ENCODE measurements at regions not wholly inside any gene's neighbourhood (a gene's known extent, or its start where the extent isn't known, plus 50 kb on each side); places are given as distances from the start of the nearest gene placed in this dataset.

DNA sequence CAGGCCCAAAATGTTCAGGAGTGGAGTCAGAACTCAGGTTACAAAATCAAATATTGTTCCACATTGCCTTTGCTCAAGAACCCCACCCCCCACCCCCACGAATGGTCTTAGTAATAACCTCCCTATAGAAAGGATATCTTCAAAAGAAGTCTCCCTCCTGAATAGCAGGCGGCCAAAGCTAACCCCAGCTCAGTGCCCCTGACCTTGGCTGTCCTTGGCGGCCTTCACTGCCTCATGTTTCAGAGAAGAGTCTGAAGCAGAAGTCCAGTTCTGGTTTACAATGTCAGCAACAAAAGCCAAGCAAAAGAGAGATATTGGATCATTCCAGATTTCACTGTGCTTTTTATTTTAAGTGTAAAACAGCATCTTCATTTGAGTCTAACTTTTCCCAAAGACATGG is 476.5 kb upstream of the NRP1 start:
- Histone ChIP-seq H3K9me2 (ENCODE audit: low read depth, low read length) (no peaks in the 10 kb centered on the region), H3K4me2 (ENCODE audit: low read length) (no peak overlapping the region), H2AFZ (ENCODE audit: low read length) (no peak overlapping the region), H4K20me1 (ENCODE audit: insufficient read depth, low read length) (no peaks in the 10 kb centered on the region), H3F3A (ENCODE audit: insufficient read depth, low read length) (no peaks in the 10 kb centered on the region), H3K9ac (ENCODE audit: low read length) (no peak overlapping the region), H3K4me3 (ENCODE audit: low read depth, low read length, poor library complexity, severe bottlenecking) (no peak overlapping the region), H3K9me3 (ENCODE audit: low read length) (no peaks in the 10 kb centered on the region), H3K79me2 (ENCODE audit: insufficient read depth, low read length) (no peaks in the 10 kb centered on the region), H3K27ac (ENCODE audit: low read depth, low read length, poor library complexity, severe bottlenecking) (no peak overlapping the region), H3K36me3 (ENCODE audit: insufficient read depth, low read length) (no peaks in the 10 kb centered on the region), H3K27me3 (ENCODE audit: insufficient read depth, low read length) (no peaks in the 10 kb centered on the region), H3K4me1 (ENCODE audit: insufficient read depth, low read length, severe bottlenecking) (no peaks in the 10 kb centered on the region)
- TF ChIP-seq CTCF (IDR thresholded peaks at IDR 0.05; ENCODE audit: low read length) (no peak), EZH2 (IDR thresholded peaks at IDR 0.05; ENCODE audit: borderline replicate concordance, low read length) (no peak)

DNA sequence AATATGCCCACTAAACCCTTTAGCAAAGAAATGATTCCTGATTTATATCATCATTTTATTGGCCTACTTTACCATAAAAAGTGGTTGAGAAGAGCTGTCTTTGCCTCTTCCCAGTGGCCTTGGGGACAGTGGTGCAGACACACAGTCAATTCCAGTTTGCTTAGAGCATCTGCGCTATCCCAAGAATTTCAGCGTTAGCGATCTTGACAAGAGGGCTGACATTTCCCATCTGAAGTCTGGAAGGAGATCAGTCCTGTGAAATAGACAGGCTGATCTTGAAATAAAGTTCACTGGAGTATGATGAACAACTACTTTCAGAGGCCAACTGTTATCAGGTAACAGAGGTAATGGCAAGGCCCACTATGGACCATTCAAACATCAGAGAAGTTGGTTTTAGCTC is 475.3 kb upstream of the NRP1 start:
- Histone ChIP-seq H3K4me2 (ENCODE audit: low read length) (no peak overlapping the region), H2AFZ (ENCODE audit: low read length) (no peak overlapping the region), H3K4me3 (ENCODE audit: low read depth, low read length, poor library complexity, severe bottlenecking) (no peak overlapping the region), H3K9me2 (ENCODE audit: low read depth, low read length) (no peaks in the 10 kb centered on the region), H3K9ac (ENCODE audit: low read length) (no peak overlapping the region), H3K79me2 (ENCODE audit: insufficient read depth, low read length) (no peaks in the 10 kb centered on the region), H3K9me3 (ENCODE audit: low read length) (no peaks in the 10 kb centered on the region), H3K4me1 (ENCODE audit: insufficient read depth, low read length, severe bottlenecking) (no peaks in the 10 kb centered on the region), H3K27ac (ENCODE audit: low read depth, low read length, poor library complexity, severe bottlenecking) (no peak overlapping the region), H3K36me3 (ENCODE audit: insufficient read depth, low read length) (no peaks in the 10 kb centered on the region), H3K27me3 (ENCODE audit: insufficient read depth, low read length) (no peaks in the 10 kb centered on the region), H4K20me1 (ENCODE audit: insufficient read depth, low read length) (no peaks in the 10 kb centered on the region), H3F3A (ENCODE audit: insufficient read depth, low read length) (no peaks in the 10 kb centered on the region)
- TF ChIP-seq CTCF (IDR thresholded peaks at IDR 0.05; ENCODE audit: low read length) (no peak), EZH2 (IDR thresholded peaks at IDR 0.05; ENCODE audit: borderline replicate concordance, low read length) (no peak)

DNA sequence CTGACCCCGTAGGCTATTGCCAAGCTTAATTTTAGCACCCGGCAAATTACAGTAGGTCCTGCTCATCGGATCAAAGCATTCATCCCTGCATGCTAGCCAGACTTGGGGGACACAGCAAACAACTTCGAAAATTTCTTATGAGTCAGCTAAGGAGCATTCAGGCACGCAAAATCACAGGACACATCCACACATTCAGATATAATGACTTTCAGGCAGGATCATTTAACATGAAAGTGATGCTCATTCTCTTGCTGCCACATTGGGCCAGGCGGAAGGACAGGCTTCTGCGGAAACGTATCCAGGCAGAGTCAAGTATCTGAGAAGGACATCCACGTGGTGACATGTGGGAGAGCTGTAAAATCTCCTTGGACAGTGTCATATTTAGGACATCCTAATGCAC is 474.0 kb upstream of the NRP1 start:
- Histone ChIP-seq H3K27me3 (ENCODE audit: insufficient read depth, low read length) (no peaks in the 10 kb centered on the region), H3K4me2 (ENCODE audit: low read length) (no peak overlapping the region), H3K79me2 (ENCODE audit: insufficient read depth, low read length) (no peaks in the 10 kb centered on the region), H3K27ac (ENCODE audit: low read depth, low read length, poor library complexity, severe bottlenecking) (no peak overlapping the region), H2AFZ (ENCODE audit: low read length) (no peak overlapping the region), H3K9ac (ENCODE audit: low read length) (no peak overlapping the region), H4K20me1 (ENCODE audit: insufficient read depth, low read length) (no peaks in the 10 kb centered on the region), H3F3A (ENCODE audit: insufficient read depth, low read length) (no peaks in the 10 kb centered on the region), H3K36me3 (ENCODE audit: insufficient read depth, low read length) (no peaks in the 10 kb centered on the region), H3K9me2 (ENCODE audit: low read depth, low read length) (no peaks in the 10 kb centered on the region), H3K9me3 (ENCODE audit: low read length) (no peaks in the 10 kb centered on the region), H3K4me1 (ENCODE audit: insufficient read depth, low read length, severe bottlenecking) (no peaks in the 10 kb centered on the region), H3K4me3 (ENCODE audit: low read depth, low read length, poor library complexity, severe bottlenecking) (no peak overlapping the region)
- TF ChIP-seq CTCF (IDR thresholded peaks at IDR 0.05; ENCODE audit: low read length) (no peak), EZH2 (IDR thresholded peaks at IDR 0.05; ENCODE audit: borderline replicate concordance, low read length) (no peak)

All from OCI-LY1 (cell line).